Progenitor cell of endocrine pancreas (in vitro differentiated cells): ENCODE measurements at regions not wholly inside any gene's neighbourhood (a gene's known extent, or its start where the extent isn't known, plus 50 kb on each side); places are given as distances from the start of the nearest gene placed in this dataset.

Source experiments
- DNase-seq: peaks from one replicate; pipeline ENCODE4 v3.0.0; 2021; ENCODE audit warnings: low spot score; ENCODE audit not compliant: unreplicated experiment
- H3K27ac Mint-ChIP-seq: 2 replicates; pipeline ENCODE4 v1.8.0; 2021; ENCODE audit warnings: mild to moderate bottlenecking, moderate library complexity, mixed read lengths
- H3K27me3 Mint-ChIP-seq: 2 replicates; pipeline ENCODE4 v1.8.0; 2021; ENCODE audit warnings: mixed read lengths
- H3K36me3 Mint-ChIP-seq: 2 replicates; pipeline ENCODE4 v1.8.0; 2022; ENCODE audit warnings: mixed read lengths; ENCODE audit not compliant: insufficient read depth
- H3K4me1 Mint-ChIP-seq: 2 replicates; pipeline ENCODE4 v1.8.0; 2021; ENCODE audit warnings: low read depth, mixed read lengths
- H3K4me3 Mint-ChIP-seq: 2 replicates; pipeline ENCODE4 v1.8.0; 2021; ENCODE audit warnings: low read depth, mild to moderate bottlenecking, moderate library complexity, mixed read lengths
- H3K9me3 Mint-ChIP-seq: 2 replicates; pipeline ENCODE4 v1.8.0; 2021; ENCODE audit warnings: low read depth, mixed read lengths
- TF ChIP-seq, protein P1 (sequence below): fragments of 200-600 bp; sonication (generic); IDR thresholded peaks from one replicate; pipeline ENCODE4 v1.5.0; 2021; ENCODE audit warnings: antibody characterized with exemption, mild to moderate bottlenecking; ENCODE audit not compliant: unreplicated experiment

DNA sequence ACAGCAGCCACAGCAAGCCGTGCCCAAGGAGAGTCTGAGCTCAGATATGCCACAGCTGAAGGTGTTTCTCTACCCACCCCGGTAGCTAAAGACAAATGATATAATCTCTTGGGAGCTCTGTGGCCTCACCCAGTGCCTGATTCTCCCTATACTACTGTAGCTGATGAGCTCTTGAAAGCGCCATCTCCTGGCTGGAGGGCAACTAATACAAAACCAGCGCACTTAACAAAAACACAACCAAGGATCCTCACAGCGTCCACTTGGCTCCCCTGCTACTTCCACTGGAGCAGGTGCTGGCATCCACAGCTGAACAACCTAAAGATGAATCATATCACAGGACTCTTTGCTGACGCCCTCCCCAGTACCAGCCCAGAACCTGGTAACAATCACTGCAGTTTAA, 1212.0 kb downstream of the PCDH17 start:
- H3K4me3 Mint-ChIP-seq: no peak overlapping the region
- TF ChIP-seq, protein P1, sequence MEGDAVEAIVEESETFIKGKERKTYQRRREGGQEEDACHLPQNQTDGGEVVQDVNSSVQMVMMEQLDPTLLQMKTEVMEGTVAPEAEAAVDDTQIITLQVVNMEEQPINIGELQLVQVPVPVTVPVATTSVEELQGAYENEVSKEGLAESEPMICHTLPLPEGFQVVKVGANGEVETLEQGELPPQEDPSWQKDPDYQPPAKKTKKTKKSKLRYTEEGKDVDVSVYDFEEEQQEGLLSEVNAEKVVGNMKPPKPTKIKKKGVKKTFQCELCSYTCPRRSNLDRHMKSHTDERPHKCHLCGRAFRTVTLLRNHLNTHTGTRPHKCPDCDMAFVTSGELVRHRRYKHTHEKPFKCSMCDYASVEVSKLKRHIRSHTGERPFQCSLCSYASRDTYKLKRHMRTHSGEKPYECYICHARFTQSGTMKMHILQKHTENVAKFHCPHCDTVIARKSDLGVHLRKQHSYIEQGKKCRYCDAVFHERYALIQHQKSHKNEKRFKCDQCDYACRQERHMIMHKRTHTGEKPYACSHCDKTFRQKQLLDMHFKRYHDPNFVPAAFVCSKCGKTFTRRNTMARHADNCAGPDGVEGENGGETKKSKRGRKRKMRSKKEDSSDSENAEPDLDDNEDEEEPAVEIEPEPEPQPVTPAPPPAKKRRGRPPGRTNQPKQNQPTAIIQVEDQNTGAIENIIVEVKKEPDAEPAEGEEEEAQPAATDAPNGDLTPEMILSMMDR: no peak
- H3K9me3 Mint-ChIP-seq: peaks cover 28% of the 10 kb centered on the region
- H3K36me3 Mint-ChIP-seq: peaks cover 3% of the 10 kb centered on the region
- peaks cover 7% of the 10 kb centered on the region for H3K4me1 Mint-ChIP-seq
- H3K27me3 Mint-ChIP-seq: no peaks in the 10 kb centered on the region
- no peak for DNase-seq
- no peak overlapping the region for H3K27ac Mint-ChIP-seq

DNA sequence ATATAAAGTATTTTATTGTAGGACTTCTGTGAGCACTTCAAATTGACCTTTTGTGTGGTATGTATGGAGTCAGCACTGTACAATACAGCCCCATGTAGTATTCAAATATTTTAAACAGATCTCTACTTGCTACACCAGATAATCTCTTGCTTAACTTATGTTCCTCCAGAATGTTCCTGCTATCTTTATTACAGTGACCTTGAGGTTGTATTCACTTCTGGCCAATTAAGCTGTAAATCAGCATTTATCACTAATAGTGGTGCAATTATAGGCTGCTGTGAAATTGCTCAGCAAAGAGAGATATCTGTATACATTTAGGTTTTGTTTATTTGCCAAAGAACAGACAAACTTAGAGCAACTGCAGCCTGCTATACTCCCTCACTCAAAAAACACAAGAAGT, 1218.6 kb downstream of the PCDH17 start:
- TF ChIP-seq, protein P1: no peak
- Mint-ChIP-seq H3K27ac (no peak overlapping the region), H3K27me3 (no peaks in the 10 kb centered on the region), H3K36me3 (no peaks in the 10 kb centered on the region), H3K9me3 (peaks cover 14% of the 10 kb centered on the region), H3K4me1 (peaks cover 9% of the 10 kb centered on the region), H3K4me3 (no peak overlapping the region)
- DNase-seq: no peak

DNA sequence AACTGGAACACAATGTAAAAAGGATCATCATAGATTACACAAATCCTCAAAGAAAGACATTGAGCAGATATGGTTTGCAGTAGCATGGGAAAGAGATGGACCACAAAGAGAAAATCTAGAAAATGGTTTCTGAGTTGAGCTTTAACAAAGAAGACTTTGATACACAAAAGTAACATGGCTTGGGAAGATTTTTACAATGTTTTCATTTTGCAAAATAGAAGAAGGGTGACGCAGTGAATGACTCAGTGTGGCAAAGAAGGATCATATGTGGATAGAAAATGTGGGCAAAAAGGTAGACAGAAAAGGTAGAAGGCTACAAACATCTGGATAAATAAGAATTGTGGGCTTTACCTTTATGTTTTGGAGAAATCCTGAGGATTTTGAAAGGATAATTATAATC, 1220.5 kb downstream of the PCDH17 start:
- H3K4me1 Mint-ChIP-seq: peaks cover 14% of the 10 kb centered on the region
- DNase-seq: no peak
- no peaks in the 10 kb centered on the region for H3K27me3 Mint-ChIP-seq
- no peak overlapping the region for H3K4me3 Mint-ChIP-seq
- H3K27ac Mint-ChIP-seq: no peak overlapping the region
- H3K36me3 Mint-ChIP-seq: no peaks in the 10 kb centered on the region
- no peaks in the 10 kb centered on the region for H3K9me3 Mint-ChIP-seq
- TF ChIP-seq, protein P1: no peak

DNA sequence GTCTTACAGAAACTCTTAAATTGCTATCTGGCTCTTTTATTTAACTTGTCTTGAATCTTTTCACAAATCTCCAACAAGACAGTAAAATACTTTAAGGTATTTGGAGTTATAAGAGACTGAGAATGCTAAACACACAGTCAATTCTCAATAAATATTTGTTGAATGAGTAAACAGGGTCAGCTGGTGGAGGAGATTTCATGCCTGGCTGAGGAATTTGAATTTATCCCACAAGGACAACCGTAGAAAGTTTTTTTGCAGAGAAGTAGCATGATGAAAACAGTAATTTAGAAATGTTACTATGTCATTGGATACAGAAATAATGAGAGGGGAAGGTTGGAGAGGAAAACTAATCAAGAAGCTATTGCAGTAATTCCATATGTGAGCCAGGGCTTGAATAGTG, 1223.7 kb downstream of the PCDH17 start:
- DNase-seq: no peak
- no peaks in the 10 kb centered on the region for H3K36me3 Mint-ChIP-seq
- no peak overlapping the region for H3K27ac Mint-ChIP-seq
- H3K9me3 Mint-ChIP-seq: no peaks in the 10 kb centered on the region
- no peak overlapping the region for H3K4me3 Mint-ChIP-seq
- TF ChIP-seq, protein P1: no peak
- peaks cover 7% of the 10 kb centered on the region for H3K4me1 Mint-ChIP-seq
- H3K27me3 Mint-ChIP-seq: no peaks in the 10 kb centered on the region

DNA sequence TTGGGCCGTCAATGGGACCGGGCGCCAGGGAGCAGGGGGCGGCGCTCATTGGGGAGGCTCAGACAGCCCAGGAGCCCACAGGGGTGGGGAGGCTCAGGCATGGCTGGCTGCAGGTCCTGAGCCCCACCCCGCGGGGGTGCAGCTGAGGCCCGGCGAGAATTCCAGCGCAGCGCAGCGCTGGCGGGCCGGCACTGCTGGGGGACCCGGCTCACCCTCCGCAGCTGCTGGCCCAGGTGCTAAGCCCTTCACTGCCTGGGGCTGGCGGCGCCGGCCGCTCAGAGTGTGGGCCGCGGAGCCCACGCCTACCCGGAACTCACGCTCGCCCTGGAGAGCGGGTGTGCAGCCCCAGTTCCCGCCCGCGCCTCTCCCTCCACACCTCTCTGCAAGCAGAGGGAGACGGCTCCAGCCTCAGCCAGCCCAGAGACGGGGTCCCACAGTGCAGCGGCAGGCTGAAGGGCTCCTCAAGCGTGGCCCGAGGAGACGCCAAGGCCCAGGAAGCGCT, 1227.4 kb downstream of the PCDH17 start:
- Mint-ChIP-seq H3K36me3 (no peaks in the 10 kb centered on the region), H3K4me1 (peaks cover 7% of the 10 kb centered on the region), H3K27ac (no peak overlapping the region), H3K9me3 (no peaks in the 10 kb centered on the region), H3K27me3 (no peaks in the 10 kb centered on the region), H3K4me3 (no peak overlapping the region)
- TF ChIP-seq, protein P1: no peak
- no peak for DNase-seq
